Prostate gland (tissue), 2 donors: ENCODE measurements at regions not wholly inside any gene's neighbourhood (a gene's known extent, or its start where the extent isn't known, plus 50 kb on each side); places are given as distances from the start of the nearest gene placed in this dataset.
A peak's percentile ranks its signal among the peaks of the same experiment; 100 is the strongest.

ENCODE experiments used
- POLR2A ChIP-seq: fragments of 450-650 bp; IDR thresholded peaks from one replicate; pipeline ENCODE4 v1.6.1; 2016; ENCODE audit warnings: antibody characterized with exemption, mild to moderate bottlenecking
- TF ChIP-seq, protein P1 (sequence below), 4 experiments: fragments of 200-600 bp in 2 of 4; fragments of 450-650 bp in 2 of 4; sonication (generic) in 2 of 4; IDR thresholded peaks; 1 replicate in 3 of 4; 2 replicates in 1 of 4; pipeline ENCODE4 v1.5.1; 2016 to 2019; ENCODE audit warnings: antibody characterized with exemption in 4 of 4, mild to moderate bottlenecking in 2 of 4, moderate library complexity in 2 of 4

DNA sequence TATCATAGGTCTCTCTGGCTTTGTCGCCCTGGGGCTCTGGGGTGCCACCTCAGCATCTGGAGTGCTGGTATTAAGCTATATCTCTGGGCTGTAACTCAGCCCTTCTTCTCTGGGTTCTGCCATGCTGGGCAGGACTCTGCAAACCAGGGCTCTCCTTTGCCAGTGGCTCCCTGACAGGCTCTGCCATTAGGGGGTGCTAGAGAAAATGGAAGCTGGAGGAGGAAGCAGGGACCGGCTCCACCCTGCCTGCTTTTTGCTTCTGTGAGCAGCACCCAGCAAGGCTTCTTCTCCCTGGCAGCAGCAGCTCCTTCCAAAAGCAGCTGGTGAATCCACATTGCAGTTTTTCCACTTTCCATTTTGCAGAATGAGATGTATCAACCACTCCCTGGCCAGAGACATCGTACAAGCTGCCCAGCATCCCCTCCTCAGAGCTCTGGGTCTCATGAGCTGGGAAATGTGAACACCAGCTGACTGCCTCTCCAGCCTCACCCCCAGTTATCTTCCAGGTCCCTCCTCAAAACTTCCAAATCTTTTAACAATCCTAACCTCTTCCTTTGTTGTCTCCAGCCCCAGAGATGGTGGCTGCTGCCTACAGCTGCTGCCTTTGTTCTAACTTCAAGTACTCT, 165.0 kb downstream of the ABHD5 start:
- TF ChIP-seq, protein P1, sequence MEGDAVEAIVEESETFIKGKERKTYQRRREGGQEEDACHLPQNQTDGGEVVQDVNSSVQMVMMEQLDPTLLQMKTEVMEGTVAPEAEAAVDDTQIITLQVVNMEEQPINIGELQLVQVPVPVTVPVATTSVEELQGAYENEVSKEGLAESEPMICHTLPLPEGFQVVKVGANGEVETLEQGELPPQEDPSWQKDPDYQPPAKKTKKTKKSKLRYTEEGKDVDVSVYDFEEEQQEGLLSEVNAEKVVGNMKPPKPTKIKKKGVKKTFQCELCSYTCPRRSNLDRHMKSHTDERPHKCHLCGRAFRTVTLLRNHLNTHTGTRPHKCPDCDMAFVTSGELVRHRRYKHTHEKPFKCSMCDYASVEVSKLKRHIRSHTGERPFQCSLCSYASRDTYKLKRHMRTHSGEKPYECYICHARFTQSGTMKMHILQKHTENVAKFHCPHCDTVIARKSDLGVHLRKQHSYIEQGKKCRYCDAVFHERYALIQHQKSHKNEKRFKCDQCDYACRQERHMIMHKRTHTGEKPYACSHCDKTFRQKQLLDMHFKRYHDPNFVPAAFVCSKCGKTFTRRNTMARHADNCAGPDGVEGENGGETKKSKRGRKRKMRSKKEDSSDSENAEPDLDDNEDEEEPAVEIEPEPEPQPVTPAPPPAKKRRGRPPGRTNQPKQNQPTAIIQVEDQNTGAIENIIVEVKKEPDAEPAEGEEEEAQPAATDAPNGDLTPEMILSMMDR (IDR thresholded peaks at IDR 0.05) = peak in 3 of 4 experiments; percentile 30 to 70 (median 53)
- TF ChIP-seq POLR2A = no peak
